Esophagus (tissue), 2 donors: ENCODE measurements at regions not wholly inside any gene's neighbourhood (a gene's known extent, or its start where the extent isn't known, plus 50 kb on each side); places are given as distances from the start of the nearest gene placed in this dataset.

ENCODE experiments used
- H3K27ac ChIP-seq, 2 donors: one replicate each; pipeline ENCODE4 v1.5.1; 2013; ENCODE audit warnings: low read depth in 2 of 2, mild to moderate bottlenecking in 2 of 2, inconsistent platforms in 1 of 2, low read length in 1 of 2, moderate library complexity in 1 of 2
- H3K27me3 ChIP-seq, 2 donors: one replicate each; pipeline ENCODE4 v1.6.1; 2013; ENCODE audit warnings: low read length in 2 of 2, control low read depth in 1 of 2, mild to moderate bottlenecking in 1 of 2; ENCODE audit not compliant: insufficient read depth in 2 of 2, control insufficient read depth in 1 of 2
- H3K36me3 ChIP-seq, 2 donors: one replicate each; pipeline ENCODE4 v1.6.1; 2013; ENCODE audit warnings: low read length in 1 of 2; ENCODE audit not compliant: control insufficient read depth in 2 of 2, insufficient read depth in 2 of 2
- H3K4me1 ChIP-seq, 2 donors: one replicate each; pipeline ENCODE4 v1.6.1; 2013; ENCODE audit warnings: low read length in 1 of 2; ENCODE audit not compliant: control insufficient read depth in 2 of 2, insufficient read depth in 2 of 2
- H3K4me3 ChIP-seq, 2 donors: one replicate each; pipeline ENCODE4 v1.5.1; 2013; ENCODE audit warnings: low read length in 2 of 2, mild to moderate bottlenecking in 2 of 2, low read depth in 1 of 2, moderate library complexity in 1 of 2
- H3K9me3 ChIP-seq, 2 donors: one replicate each; pipeline ENCODE4 v1.6.1; 2013; ENCODE audit warnings: mild to moderate bottlenecking in 2 of 2, low read depth in 1 of 2, low read length in 1 of 2, moderate library complexity in 1 of 2; ENCODE audit not compliant: control insufficient read depth in 2 of 2, insufficient read depth in 1 of 2
- WGBS, 2 donors: extraction: QIAGEN DNeasy Blood & Tissue Kit; methylation state at CpG; one replicate each; pipeline ENCODE4 v1.1.7; 2013; 5-methylcytosine and 5-hydroxymethylcytosine counted together
- donor health status: healthy with polysubstance abuse.
- donor health status: Bipolar disorder and iron deficiency.

DNA sequence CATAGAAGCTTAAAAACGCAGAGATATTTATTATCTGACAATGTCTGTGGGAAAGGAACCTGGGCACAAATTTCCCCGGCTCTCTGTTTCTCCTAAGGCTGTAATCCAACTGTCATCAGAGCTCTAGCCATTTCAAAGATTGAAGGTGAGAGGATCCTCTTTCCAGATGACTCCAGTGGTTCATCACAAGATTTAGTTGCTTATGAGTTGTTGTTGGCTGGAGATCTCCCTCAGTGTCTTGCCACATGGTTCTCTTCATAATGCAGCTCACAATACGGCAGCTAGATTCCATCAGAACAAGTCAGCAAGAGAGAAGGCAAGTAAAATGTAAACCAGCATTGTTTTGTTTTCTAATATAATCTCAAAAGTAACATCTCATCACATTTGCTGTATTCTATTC is 369.4 kb downstream of the GASK1B start:
- Histone ChIP-seq H3K36me3 (no peaks in the 10 kb centered on the region), H3K4me3 (no peak overlapping the region), H3K4me1 (no peaks in the 10 kb centered on the region), H3K9me3 (no peaks in the 10 kb centered on the region), H3K27ac (no peak overlapping the region), H3K27me3 (no peaks in the 10 kb centered on the region)
- 53 to 65% methylated on average over 3 of the region's 3 CpGs for WGBS, 2 donors

DNA sequence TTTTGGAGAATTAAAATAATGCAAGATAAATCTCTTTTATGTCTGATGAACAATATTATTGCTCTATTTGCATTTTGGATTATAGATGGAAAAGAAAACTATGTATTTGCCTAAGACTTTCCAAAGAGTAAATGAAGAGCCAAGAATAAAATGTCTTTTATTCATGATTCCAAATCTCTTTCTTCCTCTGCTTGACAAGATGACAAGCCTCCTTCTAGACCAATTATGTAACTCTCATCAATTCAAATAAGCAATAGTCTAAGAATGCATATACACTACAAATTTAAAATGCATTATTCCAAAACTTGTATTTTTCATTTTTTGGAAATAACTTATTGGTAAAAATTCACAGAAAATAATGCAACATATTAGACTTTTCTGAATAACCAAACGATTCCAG is 377.3 kb downstream of the GASK1B start:
- H3K4me1 ChIP-seq = no peaks in the 10 kb centered on the region
- H3K4me3 ChIP-seq = no peak overlapping the region
- H3K27ac ChIP-seq = no peak overlapping the region
- WGBS, 2 donors = 46 to 52% methylated on average over 1 of the region's 1 CpG
- H3K36me3 ChIP-seq = no peaks in the 10 kb centered on the region
- H3K27me3 ChIP-seq = no peaks in the 10 kb centered on the region
- H3K9me3 ChIP-seq = no peaks in the 10 kb centered on the region

DNA sequence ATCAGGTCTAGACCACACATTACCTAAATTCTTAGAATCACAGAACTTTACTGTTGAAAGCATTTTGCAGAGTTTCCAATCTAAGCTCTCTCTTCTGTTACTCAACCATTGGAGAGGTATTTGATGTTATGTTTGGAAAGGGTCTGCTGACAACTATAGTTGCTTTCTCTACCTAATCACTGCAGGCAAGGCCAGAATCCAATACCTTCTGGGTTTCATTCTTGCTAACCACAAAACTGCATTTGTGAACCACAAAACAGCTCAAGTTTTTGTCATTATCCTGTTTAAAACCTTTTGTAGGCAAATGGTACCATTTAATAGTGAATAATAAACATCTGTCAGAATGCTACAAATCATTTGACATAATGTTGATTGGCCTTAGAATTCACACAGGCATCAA is 380.1 kb downstream of the GASK1B start:
- Histone ChIP-seq H3K36me3 (no peaks in the 10 kb centered on the region), H3K4me1 (no peaks in the 10 kb centered on the region), H3K9me3 (no peaks in the 10 kb centered on the region), H3K27ac (no peak overlapping the region), H3K27me3 (no peaks in the 10 kb centered on the region), H3K4me3 (no peak overlapping the region)

DNA sequence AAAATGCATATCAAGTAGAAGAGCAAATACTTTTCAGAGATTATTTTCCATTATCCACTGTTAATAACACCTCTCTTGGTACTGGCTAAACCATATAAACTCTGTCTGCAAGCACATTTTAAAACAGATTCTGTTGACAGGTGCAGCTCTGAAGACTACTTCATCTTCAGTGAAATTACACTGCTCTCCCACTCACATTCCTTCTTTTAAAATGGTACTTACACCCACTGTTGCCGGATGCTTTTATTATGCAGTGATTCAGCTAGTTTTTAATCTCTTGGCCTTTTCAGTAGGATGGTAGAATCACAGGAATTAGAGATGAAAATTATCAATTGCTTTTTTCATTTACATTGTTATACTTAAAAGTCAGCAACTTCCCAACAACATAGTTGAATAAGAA is 381.6 kb downstream of the GASK1B start:
- WGBS, 2 donors = 82 to 89% methylated on average over 1 of the region's 1 CpG
- H3K27ac ChIP-seq = no peak overlapping the region
- no peaks in the 10 kb centered on the region for H3K27me3 ChIP-seq
- no peaks in the 10 kb centered on the region for H3K36me3 ChIP-seq
- H3K4me1 ChIP-seq = no peaks in the 10 kb centered on the region
- H3K4me3 ChIP-seq = no peak overlapping the region
- H3K9me3 ChIP-seq = no peaks in the 10 kb centered on the region

DNA sequence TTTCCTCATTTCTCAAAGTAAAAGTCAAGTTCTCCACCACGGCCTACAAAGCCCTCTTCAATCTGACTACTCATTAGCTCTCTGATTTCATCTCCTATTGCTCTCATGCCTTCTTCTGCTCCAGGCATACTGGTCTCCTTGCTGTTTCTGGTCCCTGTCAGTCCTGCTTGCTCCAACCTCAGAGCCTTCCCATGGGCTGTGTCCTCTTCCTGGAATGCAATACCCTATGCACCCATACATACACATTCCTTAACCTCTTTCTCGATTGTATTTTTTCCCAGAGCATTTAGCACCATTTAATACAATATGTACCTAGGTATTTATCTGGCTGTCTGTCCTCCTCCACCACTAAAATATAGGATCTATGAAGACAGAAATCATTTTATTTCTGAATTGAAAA is 385.2 kb downstream of the GASK1B start:
- no peak overlapping the region for H3K27ac ChIP-seq
- no peak overlapping the region for H3K4me3 ChIP-seq
- H3K9me3 ChIP-seq = no peaks in the 10 kb centered on the region
- H3K4me1 ChIP-seq = no peaks in the 10 kb centered on the region
- H3K27me3 ChIP-seq = no peaks in the 10 kb centered on the region
- H3K36me3 ChIP-seq = no peaks in the 10 kb centered on the region
- WGBS, 2 donors = 72 to 73% methylated on average over 2 of the region's 2 CpGs

DNA sequence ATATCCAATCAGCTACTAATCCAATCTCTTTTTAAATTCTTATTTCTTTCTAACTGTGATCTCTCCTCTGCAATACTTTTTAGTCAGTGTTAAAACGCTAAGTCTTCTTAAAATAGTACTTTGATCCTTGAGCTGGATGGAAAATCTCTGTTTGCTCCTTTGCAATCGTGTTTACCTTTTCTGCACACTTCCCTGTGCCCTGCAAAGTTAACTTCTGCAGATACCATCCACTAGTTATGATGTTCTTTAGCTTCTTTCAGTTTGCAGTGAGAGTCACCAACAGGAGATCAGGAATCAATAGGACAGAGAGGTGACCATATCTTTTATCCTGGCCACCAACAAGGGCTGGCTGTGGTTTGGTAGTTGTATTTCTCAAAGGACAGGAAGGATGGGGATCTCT is 391.5 kb downstream of the GASK1B start:
- H3K36me3 ChIP-seq = no peaks in the 10 kb centered on the region
- 46 to 50% methylated on average over 2 of the region's 2 CpGs for WGBS, 2 donors

DNA sequence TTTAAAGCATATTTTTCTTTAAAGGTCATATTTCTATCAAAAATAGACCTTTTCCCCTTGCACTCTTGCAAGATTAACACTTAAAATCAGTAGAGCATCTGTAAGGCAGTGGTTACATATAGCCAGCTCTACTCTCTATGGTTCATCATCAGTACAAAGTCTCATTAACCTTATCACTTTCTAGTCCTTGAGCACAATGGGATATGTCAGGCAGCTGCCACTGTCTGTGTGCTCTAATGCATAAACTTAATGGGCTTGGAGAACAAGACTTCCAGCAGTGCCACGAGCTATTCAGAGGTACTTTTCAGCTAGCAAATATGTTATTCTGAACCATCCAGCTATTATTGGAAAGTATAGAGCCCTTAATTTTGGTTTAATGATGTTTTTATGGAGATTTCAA is 393.7 kb downstream of the GASK1B start:
- H3K36me3 ChIP-seq = no peaks in the 10 kb centered on the region
- no peak overlapping the region for H3K27ac ChIP-seq
- H3K9me3 ChIP-seq = no peaks in the 10 kb centered on the region
- H3K4me1 ChIP-seq = no peaks in the 10 kb centered on the region
- WGBS, 2 donors = 51 to 74% methylated on average over 1 of the region's 1 CpG
- no peaks in the 10 kb centered on the region for H3K27me3 ChIP-seq
- no peak overlapping the region for H3K4me3 ChIP-seq

More for the DNA sequence above, 391.5 kb downstream of the GASK1B start:
- no peaks in the 10 kb centered on the region for H3K9me3 ChIP-seq
- no peak overlapping the region for H3K4me3 ChIP-seq
- H3K27ac ChIP-seq = no peak overlapping the region
- no peaks in the 10 kb centered on the region for H3K27me3 ChIP-seq
- no peaks in the 10 kb centered on the region for H3K4me1 ChIP-seq

DNA sequence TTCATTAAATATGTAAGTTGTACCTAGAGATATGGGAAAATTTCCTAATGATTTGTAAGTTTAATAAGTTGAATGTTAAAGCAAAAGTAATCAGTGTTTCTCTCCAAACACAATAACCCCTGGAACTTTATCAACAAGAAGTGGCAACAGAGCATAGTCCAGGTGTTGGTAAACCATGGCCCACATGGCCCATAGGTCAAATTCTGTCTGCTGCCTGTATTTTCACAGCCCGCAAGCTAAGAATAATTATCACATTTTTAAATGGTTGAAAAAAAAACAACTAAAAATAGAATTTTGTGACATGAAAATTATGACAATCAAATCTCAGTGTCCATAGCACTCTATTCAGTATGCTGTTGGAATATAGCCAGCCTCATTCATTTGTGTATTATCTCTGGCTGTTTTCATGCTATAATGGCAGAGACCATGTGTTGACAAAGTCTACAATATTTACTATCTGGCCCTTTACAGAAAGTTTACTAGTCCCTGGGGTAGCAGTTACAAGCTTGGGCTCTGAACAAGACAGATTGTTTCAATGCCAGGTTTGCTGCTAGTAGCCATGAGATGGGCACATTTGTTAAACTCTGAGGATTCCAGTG is 395.8 kb downstream of the GASK1B start:
- H3K27ac ChIP-seq = no peak overlapping the region
- no peaks in the 10 kb centered on the region for H3K36me3 ChIP-seq
- no peak overlapping the region for H3K4me3 ChIP-seq
- H3K9me3 ChIP-seq = no peaks in the 10 kb centered on the region
- no peaks in the 10 kb centered on the region for H3K27me3 ChIP-seq
- no peaks in the 10 kb centered on the region for H3K4me1 ChIP-seq
- WGBS, 2 donors = 76 to 81% methylated on average over 1 of the region's 1 CpG

DNA sequence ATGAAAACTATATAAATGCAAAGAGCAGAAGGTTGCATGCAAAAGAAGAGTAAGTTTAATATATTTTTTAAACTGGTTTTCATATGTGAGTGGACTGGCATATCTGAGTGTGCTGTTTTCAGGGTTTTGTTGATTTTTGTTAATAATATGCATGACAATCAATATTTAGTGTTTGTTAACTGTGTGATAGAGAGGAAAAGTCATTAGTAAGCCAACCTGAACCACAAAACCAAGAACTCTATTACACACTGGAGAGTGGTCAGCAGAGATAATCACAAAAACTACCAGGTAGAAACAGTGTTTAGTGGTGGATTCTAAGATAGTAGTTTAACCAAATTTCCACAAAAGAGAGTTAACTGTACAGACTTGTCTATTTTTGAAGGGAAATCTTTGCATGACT is 396.9 kb downstream of the GASK1B start:
- Histone ChIP-seq H3K4me1 (no peaks in the 10 kb centered on the region), H3K4me3 (no peak overlapping the region), H3K36me3 (no peaks in the 10 kb centered on the region), H3K9me3 (no peaks in the 10 kb centered on the region), H3K27me3 (no peaks in the 10 kb centered on the region), H3K27ac (no peak overlapping the region)

DNA sequence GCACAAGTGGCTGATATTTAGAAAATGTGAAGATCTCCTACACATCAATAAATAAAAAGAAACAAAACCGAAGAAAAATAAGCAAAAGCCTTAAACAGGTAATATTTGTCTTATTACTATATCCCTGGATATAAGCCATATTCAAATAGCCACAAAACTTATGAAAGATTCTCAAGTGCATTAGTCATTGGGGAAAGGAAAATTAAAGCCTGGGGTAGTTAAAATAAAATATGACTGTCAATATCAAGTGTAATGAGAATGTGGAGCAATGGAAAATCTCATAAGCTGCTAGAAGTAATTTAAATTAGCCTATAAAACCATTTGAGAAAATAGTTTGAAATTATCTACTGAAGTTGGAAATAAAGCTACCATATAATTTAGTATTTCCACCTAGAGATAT is 399.9 kb downstream of the GASK1B start:
- Histone ChIP-seq H3K36me3 (no peaks in the 10 kb centered on the region), H3K9me3 (no peaks in the 10 kb centered on the region), H3K27ac (no peak overlapping the region), H3K4me3 (no peak overlapping the region), H3K4me1 (no peaks in the 10 kb centered on the region), H3K27me3 (no peaks in the 10 kb centered on the region)
- 78 to 98% methylated on average over 1 of the region's 1 CpG for WGBS, 2 donors
